ENCODE measurements at regions not wholly inside any gene's neighbourhood (a gene's known extent, or its start where the extent isn't known, plus 50 kb on each side); places are given as distances from the start of the nearest gene placed in this dataset.

DNA sequence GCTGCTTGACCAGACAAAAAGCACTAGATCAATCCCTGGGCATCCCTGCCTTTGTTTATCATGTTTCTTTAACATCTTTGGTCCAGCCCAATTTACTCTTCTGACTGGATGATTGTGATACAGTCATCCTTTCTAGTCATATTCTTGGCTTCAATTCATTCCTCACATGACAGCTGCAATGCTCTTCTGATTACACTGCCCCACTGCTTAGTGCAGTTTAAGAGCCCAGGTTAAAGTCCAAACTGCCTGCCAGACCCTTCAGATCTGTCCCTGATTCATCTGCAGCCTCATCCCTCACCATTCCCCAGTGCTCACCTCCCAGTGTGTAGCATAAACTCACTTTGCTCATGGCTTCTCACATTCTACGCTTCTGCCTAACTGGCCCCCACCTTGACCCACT is 383.8 kb downstream of the TNS3 start (continued):
- TF ChIP-seq, protein P1, sequence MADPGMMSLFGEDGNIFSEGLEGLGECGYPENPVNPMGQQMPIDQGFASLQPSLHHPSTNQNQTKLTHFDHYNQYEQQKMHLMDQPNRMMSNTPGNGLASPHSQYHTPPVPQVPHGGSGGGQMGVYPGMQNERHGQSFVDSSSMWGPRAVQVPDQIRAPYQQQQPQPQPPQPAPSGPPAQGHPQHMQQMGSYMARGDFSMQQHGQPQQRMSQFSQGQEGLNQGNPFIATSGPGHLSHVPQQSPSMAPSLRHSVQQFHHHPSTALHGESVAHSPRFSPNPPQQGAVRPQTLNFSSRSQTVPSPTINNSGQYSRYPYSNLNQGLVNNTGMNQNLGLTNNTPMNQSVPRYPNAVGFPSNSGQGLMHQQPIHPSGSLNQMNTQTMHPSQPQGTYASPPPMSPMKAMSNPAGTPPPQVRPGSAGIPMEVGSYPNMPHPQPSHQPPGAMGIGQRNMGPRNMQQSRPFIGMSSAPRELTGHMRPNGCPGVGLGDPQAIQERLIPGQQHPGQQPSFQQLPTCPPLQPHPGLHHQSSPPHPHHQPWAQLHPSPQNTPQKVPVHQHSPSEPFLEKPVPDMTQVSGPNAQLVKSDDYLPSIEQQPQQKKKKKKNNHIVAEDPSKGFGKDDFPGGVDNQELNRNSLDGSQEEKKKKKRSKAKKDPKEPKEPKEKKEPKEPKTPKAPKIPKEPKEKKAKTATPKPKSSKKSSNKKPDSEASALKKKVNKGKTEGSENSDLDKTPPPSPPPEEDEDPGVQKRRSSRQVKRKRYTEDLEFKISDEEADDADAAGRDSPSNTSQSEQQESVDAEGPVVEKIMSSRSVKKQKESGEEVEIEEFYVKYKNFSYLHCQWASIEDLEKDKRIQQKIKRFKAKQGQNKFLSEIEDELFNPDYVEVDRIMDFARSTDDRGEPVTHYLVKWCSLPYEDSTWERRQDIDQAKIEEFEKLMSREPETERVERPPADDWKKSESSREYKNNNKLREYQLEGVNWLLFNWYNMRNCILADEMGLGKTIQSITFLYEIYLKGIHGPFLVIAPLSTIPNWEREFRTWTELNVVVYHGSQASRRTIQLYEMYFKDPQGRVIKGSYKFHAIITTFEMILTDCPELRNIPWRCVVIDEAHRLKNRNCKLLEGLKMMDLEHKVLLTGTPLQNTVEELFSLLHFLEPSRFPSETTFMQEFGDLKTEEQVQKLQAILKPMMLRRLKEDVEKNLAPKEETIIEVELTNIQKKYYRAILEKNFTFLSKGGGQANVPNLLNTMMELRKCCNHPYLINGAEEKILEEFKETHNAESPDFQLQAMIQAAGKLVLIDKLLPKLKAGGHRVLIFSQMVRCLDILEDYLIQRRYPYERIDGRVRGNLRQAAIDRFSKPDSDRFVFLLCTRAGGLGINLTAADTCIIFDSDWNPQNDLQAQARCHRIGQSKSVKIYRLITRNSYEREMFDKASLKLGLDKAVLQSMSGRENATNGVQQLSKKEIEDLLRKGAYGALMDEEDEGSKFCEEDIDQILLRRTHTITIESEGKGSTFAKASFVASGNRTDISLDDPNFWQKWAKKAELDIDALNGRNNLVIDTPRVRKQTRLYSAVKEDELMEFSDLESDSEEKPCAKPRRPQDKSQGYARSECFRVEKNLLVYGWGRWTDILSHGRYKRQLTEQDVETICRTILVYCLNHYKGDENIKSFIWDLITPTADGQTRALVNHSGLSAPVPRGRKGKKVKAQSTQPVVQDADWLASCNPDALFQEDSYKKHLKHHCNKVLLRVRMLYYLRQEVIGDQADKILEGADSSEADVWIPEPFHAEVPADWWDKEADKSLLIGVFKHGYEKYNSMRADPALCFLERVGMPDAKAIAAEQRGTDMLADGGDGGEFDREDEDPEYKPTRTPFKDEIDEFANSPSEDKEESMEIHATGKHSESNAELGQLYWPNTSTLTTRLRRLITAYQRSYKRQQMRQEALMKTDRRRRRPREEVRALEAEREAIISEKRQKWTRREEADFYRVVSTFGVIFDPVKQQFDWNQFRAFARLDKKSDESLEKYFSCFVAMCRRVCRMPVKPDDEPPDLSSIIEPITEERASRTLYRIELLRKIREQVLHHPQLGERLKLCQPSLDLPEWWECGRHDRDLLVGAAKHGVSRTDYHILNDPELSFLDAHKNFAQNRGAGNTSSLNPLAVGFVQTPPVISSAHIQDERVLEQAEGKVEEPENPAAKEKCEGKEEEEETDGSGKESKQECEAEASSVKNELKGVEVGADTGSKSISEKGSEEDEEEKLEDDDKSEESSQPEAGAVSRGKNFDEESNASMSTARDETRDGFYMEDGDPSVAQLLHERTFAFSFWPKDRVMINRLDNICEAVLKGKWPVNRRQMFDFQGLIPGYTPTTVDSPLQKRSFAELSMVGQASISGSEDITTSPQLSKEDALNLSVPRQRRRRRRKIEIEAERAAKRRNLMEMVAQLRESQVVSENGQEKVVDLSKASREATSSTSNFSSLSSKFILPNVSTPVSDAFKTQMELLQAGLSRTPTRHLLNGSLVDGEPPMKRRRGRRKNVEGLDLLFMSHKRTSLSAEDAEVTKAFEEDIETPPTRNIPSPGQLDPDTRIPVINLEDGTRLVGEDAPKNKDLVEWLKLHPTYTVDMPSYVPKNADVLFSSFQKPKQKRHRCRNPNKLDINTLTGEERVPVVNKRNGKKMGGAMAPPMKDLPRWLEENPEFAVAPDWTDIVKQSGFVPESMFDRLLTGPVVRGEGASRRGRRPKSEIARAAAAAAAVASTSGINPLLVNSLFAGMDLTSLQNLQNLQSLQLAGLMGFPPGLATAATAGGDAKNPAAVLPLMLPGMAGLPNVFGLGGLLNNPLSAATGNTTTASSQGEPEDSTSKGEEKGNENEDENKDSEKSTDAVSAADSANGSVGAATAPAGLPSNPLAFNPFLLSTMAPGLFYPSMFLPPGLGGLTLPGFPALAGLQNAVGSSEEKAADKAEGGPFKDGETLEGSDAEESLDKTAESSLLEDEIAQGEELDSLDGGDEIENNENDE (IDR thresholded peaks at IDR 0.05; ENCODE audit: insufficient replicate concordance, low read length), result no peak
- TF ChIP-seq RNF2 (IDR thresholded peaks at IDR 0.05; ENCODE audit: borderline replicate concordance, low read depth, low read length, missing control alignments, poor library complexity, severe bottlenecking), result no peak

All from H1 (cell line).